Panc1 (cell line): ENCODE measurements at regions not wholly inside any gene's neighbourhood (a gene's known extent, or its start where the extent isn't known, plus 50 kb on each side); places are given as distances from the start of the nearest gene placed in this dataset.

ENCODE experiments used
- ATAC-seq: fragments of 200-7000 bp; cut with Tn5 transposase; 2 replicates; pipeline ENCODE4 v1.9.1; 2020; ENCODE audit warnings: mild to moderate bottlenecking, moderate library complexity
- BruUV-seq: library from RNA; stranded (reverse); fragments of 400-500 nt; replicated peaks from 2 replicates; lab custom pipeline; 2021; lab: Mats Ljungman, UMichigan
- CTCF ChIA-PET: fragments of 300-600 bp; sonication (Branson Sonifier 250); formaldehyde crosslinking; loops from one replicate; lab custom pipeline; 2022; ENCODE audit warnings: antibody characterized with exemption; lab: Charles Lee
- POLR2A ChIA-PET: fragments of 300-600 bp; sonication (Branson Sonifier 250); formaldehyde crosslinking; loops from one replicate; lab custom pipeline; 2022; ENCODE audit warnings: antibody characterized with exemption; lab: Charles Lee
- DNase-seq: peaks from one replicate; pipeline ENCODE4 v3.0.0-alpha.2; 2010; ENCODE audit warnings: low read depth, low spot score
- H3K27ac ChIP-seq: 2 replicates; pipeline ENCODE4 v1.5.1; 2011; ENCODE audit warnings: mild to moderate bottlenecking, low read length, inconsistent platforms
- H3K27me3 ChIP-seq: fragments of 200-500 bp; sonication (Bioruptor generic); 2 replicates; pipeline ENCODE4 v1.6.0; 2014; ENCODE audit warnings: low read length, inconsistent platforms; ENCODE audit not compliant: control insufficient read depth, insufficient read depth
- H3K36me3 ChIP-seq: fragments of 200-500 bp; sonication (Bioruptor generic); 2 replicates; pipeline ENCODE4 v1.5.1; 2014; ENCODE audit warnings: inconsistent platforms, mild to moderate bottlenecking, low read length, moderate library complexity; ENCODE audit not compliant: control insufficient read depth, insufficient read depth
- H3K4me1 ChIP-seq: 2 replicates; pipeline ENCODE4 v1.5.1; 2011; ENCODE audit warnings: inconsistent platforms, mild to moderate bottlenecking, low read length, moderate library complexity; ENCODE audit not compliant: control insufficient read depth, insufficient read depth
- H3K4me3 ChIP-seq, 2 experiments: 2 replicates each; pipeline ENCODE4 v1.5.1; 2011 to 2012; ENCODE audit warnings: low read depth in 2 of 2, low read length in 2 of 2, mild to moderate bottlenecking in 2 of 2, inconsistent platforms in 1 of 2, moderate library complexity in 1 of 2
- H3K9me3 ChIP-seq: fragments of 200-500 bp; sonication (Bioruptor generic); 2 replicates; pipeline ENCODE4 v1.5.1; 2014; ENCODE audit warnings: low read depth, mild to moderate bottlenecking, inconsistent platforms, low read length, moderate library complexity; ENCODE audit not compliant: control insufficient read depth, insufficient read depth
- POLR2AphosphoS5 ChIP-seq: IDR thresholded peaks from 2 replicates; pipeline ENCODE4 v1.6.1; 2012; ENCODE audit warnings: mild to moderate bottlenecking, low read depth, low read length, moderate library complexity
- SIN3A ChIP-seq: IDR thresholded peaks from 2 replicates; pipeline ENCODE4 v1.6.1; 2012; ENCODE audit warnings: low read depth, mild to moderate bottlenecking, low read length, moderate library complexity, borderline replicate concordance; ENCODE audit not compliant: insufficient read depth
- TCF7L2 ChIP-seq: IDR thresholded peaks from 2 replicates; pipeline ENCODE4 v1.6.1; 2011; ENCODE audit warnings: mild to moderate bottlenecking, low read depth, low read length, inconsistent platforms
- in situ Hi-C: cut with HindIII; loops from 2 replicates; pipeline ENCODE4 v1.10.0; 2016; ENCODE audit warnings: low sequenced_read_pairs, low pct_unique_long_range_greater_than_20kb
- intact Hi-C: fragments of 100-400 bp; cut with micrococcal nuclease; formaldehyde crosslinking; loops from one replicate; pipeline ENCODE4 v1.10.0; 2022; ENCODE audit not compliant: unreplicated experiment
- TF ChIP-seq, protein P1 (sequence below): fragments of 450-650 bp; IDR thresholded peaks from 2 replicates; pipeline ENCODE4 v1.5.1; 2017; ENCODE audit warnings: mild to moderate bottlenecking
- TF ChIP-seq, protein P2 (sequence below), 2 experiments: IDR thresholded peaks; 2 replicates each; pipeline ENCODE4 v1.6.1; 2011 to 2012; ENCODE audit warnings: low read depth in 2 of 2, control low read depth in 1 of 2, low read length in 1 of 2, mild to moderate bottlenecking in 1 of 2, moderate library complexity in 1 of 2; ENCODE audit not compliant: insufficient read depth in 1 of 2

DNA sequence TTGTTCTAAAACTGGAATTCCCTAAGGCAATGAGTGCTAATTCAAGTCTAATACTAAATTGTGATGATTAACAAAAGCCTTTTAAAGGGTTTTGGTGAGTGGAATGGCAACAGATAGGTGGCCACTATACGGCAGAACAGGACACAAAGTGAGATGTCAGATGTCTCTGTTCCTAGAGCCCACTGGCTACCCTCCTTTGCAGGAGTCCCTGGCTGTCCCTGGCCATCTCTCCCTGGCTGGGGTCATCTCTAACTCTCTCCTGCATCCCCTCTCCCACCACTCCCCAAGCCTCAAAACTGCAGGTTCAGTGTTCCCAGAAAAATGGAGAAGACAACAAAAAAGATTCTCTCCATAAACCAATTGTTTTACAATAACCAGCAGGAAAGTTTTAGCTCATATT, 79.2 kb downstream of the MDH1 start:
- no peaks in the 10 kb centered on the region for H3K36me3 ChIP-seq
- no peak for DNase-seq
- in situ Hi-C loops (no loop called here), intact Hi-C loops (no loop called here)
- H3K27ac ChIP-seq: no peak overlapping the region
- no peak for TF ChIP-seq SIN3A
- H3K9me3 ChIP-seq: no peaks in the 10 kb centered on the region
- POLR2A ChIA-PET: no interaction called here
- H3K4me3 ChIP-seq: no peak overlapping the region
- no TSS peak for BruUV-seq
- ATAC-seq: no peak
- CTCF ChIA-PET: no interaction called here
- no peaks in the 10 kb centered on the region for H3K4me1 ChIP-seq
- peaks cover 14% of the 10 kb centered on the region for H3K27me3 ChIP-seq

DNA sequence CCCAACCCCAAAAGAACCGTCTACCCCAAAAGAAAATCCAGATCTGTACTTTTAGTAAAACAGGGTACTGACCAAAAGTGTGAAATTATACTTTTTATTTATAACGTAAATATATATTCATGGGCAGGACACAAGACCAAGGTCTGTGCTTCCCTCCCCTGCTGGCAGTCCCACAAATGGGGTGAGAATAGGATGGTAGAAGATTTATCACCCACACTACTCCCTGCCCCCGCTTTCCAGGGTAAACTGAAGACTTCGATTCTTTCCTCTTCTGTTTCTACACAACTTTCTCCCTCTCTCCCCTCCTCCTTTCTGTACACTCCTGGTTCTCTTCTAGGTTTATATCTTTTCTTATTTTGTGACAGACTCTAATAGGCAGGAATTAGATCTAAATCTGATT, 79.7 kb downstream of the MDH1 start:
- H3K36me3 ChIP-seq: no peaks in the 10 kb centered on the region
- TF ChIP-seq, protein P1, sequence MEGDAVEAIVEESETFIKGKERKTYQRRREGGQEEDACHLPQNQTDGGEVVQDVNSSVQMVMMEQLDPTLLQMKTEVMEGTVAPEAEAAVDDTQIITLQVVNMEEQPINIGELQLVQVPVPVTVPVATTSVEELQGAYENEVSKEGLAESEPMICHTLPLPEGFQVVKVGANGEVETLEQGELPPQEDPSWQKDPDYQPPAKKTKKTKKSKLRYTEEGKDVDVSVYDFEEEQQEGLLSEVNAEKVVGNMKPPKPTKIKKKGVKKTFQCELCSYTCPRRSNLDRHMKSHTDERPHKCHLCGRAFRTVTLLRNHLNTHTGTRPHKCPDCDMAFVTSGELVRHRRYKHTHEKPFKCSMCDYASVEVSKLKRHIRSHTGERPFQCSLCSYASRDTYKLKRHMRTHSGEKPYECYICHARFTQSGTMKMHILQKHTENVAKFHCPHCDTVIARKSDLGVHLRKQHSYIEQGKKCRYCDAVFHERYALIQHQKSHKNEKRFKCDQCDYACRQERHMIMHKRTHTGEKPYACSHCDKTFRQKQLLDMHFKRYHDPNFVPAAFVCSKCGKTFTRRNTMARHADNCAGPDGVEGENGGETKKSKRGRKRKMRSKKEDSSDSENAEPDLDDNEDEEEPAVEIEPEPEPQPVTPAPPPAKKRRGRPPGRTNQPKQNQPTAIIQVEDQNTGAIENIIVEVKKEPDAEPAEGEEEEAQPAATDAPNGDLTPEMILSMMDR: no peak
- TF ChIP-seq, protein P2, sequence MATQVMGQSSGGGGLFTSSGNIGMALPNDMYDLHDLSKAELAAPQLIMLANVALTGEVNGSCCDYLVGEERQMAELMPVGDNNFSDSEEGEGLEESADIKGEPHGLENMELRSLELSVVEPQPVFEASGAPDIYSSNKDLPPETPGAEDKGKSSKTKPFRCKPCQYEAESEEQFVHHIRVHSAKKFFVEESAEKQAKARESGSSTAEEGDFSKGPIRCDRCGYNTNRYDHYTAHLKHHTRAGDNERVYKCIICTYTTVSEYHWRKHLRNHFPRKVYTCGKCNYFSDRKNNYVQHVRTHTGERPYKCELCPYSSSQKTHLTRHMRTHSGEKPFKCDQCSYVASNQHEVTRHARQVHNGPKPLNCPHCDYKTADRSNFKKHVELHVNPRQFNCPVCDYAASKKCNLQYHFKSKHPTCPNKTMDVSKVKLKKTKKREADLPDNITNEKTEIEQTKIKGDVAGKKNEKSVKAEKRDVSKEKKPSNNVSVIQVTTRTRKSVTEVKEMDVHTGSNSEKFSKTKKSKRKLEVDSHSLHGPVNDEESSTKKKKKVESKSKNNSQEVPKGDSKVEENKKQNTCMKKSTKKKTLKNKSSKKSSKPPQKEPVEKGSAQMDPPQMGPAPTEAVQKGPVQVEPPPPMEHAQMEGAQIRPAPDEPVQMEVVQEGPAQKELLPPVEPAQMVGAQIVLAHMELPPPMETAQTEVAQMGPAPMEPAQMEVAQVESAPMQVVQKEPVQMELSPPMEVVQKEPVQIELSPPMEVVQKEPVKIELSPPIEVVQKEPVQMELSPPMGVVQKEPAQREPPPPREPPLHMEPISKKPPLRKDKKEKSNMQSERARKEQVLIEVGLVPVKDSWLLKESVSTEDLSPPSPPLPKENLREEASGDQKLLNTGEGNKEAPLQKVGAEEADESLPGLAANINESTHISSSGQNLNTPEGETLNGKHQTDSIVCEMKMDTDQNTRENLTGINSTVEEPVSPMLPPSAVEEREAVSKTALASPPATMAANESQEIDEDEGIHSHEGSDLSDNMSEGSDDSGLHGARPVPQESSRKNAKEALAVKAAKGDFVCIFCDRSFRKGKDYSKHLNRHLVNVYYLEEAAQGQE (IDR thresholded peaks at IDR 0.05; ENCODE audit: insufficient read depth in 1 of 2, low read depth in 2 of 2, low read length in 1 of 2): no peak
- no peak for TF ChIP-seq TCF7L2
- no peak for TF ChIP-seq POLR2AphosphoS5
- no peak for TF ChIP-seq SIN3A
- DNase-seq: no peak
- ChIA-PET CTCF (no interaction called here), POLR2A (no interaction called here)
- no TSS peak for BruUV-seq
- H3K4me1 ChIP-seq: no peaks in the 10 kb centered on the region
- in situ Hi-C loops: no loop called here
- no peaks in the 10 kb centered on the region for H3K9me3 ChIP-seq
- peaks cover 13% of the 10 kb centered on the region for H3K27me3 ChIP-seq
- no peak overlapping the region for H3K27ac ChIP-seq
- no peak for ATAC-seq
- no peak overlapping the region for H3K4me3 ChIP-seq
- intact Hi-C loops: no loop called here

GRCh38 chr2:63669596-63669995, 80.8 kb downstream of the MDH1 start:
- Histone ChIP-seq H3K27me3 (peaks cover 13% of the 10 kb centered on the region), H3K9me3 (no peaks in the 10 kb centered on the region), H3K36me3 (no peaks in the 10 kb centered on the region), H3K27ac (no peak overlapping the region), H3K4me3 (no peak overlapping the region), H3K4me1 (no peaks in the 10 kb centered on the region)
- no peak for ATAC-seq
- ChIA-PET POLR2A (no interaction called here), CTCF (no interaction called here)
- in situ Hi-C loops (no loop called here), intact Hi-C loops (no loop called here)
- TF ChIP-seq, protein P2 (IDR thresholded peaks at IDR 0.05; ENCODE audit: insufficient read depth in 1 of 2, low read depth in 2 of 2, low read length in 1 of 2): no peak
- TF ChIP-seq, protein P1: no peak
- TF ChIP-seq TCF7L2: no peak
- TF ChIP-seq SIN3A: no peak
- no peak for TF ChIP-seq POLR2AphosphoS5
- BruUV-seq: no TSS peak
- no peak for DNase-seq
